ENCODE measurements at regions not wholly inside any gene's neighbourhood (a gene's known extent, or its start where the extent isn't known, plus 50 kb on each side); places are given as distances from the start of the nearest gene placed in this dataset.
A peak's percentile ranks its signal among the peaks of the same experiment; 100 is the strongest.

DNA sequence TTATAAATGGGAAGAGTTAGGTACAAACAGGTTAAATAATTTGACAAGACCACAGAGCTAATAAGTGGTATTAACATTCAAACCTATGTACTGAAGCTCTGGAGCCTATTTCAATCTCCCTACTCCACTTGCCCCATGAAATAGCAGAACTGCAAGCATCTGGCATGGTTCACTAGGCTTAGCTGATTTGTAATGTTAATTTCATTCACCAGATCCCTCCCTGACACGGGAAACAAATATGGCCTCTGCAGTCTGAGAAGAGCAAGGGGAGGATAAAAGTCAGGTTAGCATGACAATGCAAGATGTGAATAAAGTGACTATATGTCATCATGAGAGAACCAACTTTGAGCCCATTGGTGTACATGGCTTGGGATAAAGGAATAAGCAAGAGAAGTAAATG is 428.8 kb downstream of the BRINP1 start:
- Mint-ChIP-seq H3K36me3 (ENCODE audit: low read depth) (no peaks in the 10 kb centered on the region), H3K27ac (peak overlapping the region; percentile 14; the same call in 1 of the 2 replicates), H3K9me3 (no peaks in the 10 kb centered on the region), H3K27me3 (ENCODE audit: insufficient read depth, low read depth, poor library complexity) (no peaks in the 10 kb centered on the region), H3K4me1 (peaks cover 5% of the 10 kb centered on the region), H3K4me3 (no peak overlapping the region)
- H3F3A ChIP-seq (replicated peaks; ENCODE audit: low read depth), result no peaks in the 10 kb centered on the region
- peak; percentile 67 for ATAC-seq
- no peak for TF ChIP-seq ZNF331 (CRISPR knock-in tag; IDR thresholded peaks at IDR 0.05; ENCODE audit: low read depth)
- TF ChIP-seq STAT1 (IDR thresholded peaks at IDR 0.05; ENCODE audit: unreplicated experiment), result no peak
- no peak for TF ChIP-seq POLR2AphosphoS5 (IDR thresholded peaks at IDR 0.05; ENCODE audit: low read depth)
- TF ChIP-seq JUNB (IDR thresholded peaks at IDR 0.05; ENCODE audit: unreplicated experiment), result no peak
- TF ChIP-seq CREB1 (CRISPR knock-in tag; IDR thresholded peaks at IDR 0.05; ENCODE audit: low read depth), result no peak
- no peak for TF ChIP-seq EZH2 (IDR thresholded peaks at IDR 0.05; ENCODE audit: low read depth, unreplicated experiment)
- peak; percentile 69; the same call in 1 of the 2 replicates for TF ChIP-seq ZNF462 (CRISPR knock-in tag; IDR thresholded peaks at IDR 0.05)
- TF ChIP-seq ZNF114 (CRISPR knock-in tag; IDR thresholded peaks at IDR 0.05), result no peak
- TF ChIP-seq NANOG (IDR thresholded peaks at IDR 0.05; ENCODE audit: borderline replicate concordance), result no peak
- H3K4me1 ChIP-seq (ENCODE audit: insufficient read depth), result peaks cover 3% of the 10 kb centered on the region; the same call in 1 of the 2 replicates
- H3K9me2 ChIP-seq (ENCODE audit: insufficient read depth), result peaks cover 2% of the 10 kb centered on the region
- H4K20me1 ChIP-seq (replicated peaks; ENCODE audit: insufficient read depth), result no peaks in the 10 kb centered on the region
- H2AFZ ChIP-seq, result no peak overlapping the region
- H3K27me3 ChIP-seq (ENCODE audit: insufficient read depth), result no peaks in the 10 kb centered on the region
- no peak overlapping the region for H3K27ac ChIP-seq (ENCODE audit: low read depth)
- no peak overlapping the region for H3K4me3 ChIP-seq
- H3K79me2 ChIP-seq (replicated peaks; ENCODE audit: insufficient read depth), result no peaks in the 10 kb centered on the region
- H3K36me3 ChIP-seq (ENCODE audit: insufficient read depth), result no peaks in the 10 kb centered on the region
- H3K4me2 ChIP-seq, result no peak overlapping the region
- peak; percentile 54 for DNase-seq (ENCODE audit: low spot score)

Data from GM23338 (cell line).